HG02588 (cell line): ENCODE measurements at regions not wholly inside any gene's neighbourhood (a gene's known extent, or its start where the extent isn't known, plus 50 kb on each side); places are given as distances from the start of the nearest gene placed in this dataset.
"Not testable (repeated sequence)": the region's sequence is repeated elsewhere in the genome, so short reads cannot be mapped to it uniquely, and the experiment has no call there.

ENCODE experiments used
- ATAC-seq: cut with Tn5 transposase; IDR thresholded peaks from one replicate; pipeline ENCODE4 v1.9.1; 2021; ENCODE audit warnings: mild to moderate bottlenecking, moderate library complexity; ENCODE audit not compliant: unreplicated experiment

GRCh38 chr17:30689266-30690000 is 135.1 kb downstream of the CRLF3 start:
- not testable (repeated sequence) for ATAC-seq

DNA sequence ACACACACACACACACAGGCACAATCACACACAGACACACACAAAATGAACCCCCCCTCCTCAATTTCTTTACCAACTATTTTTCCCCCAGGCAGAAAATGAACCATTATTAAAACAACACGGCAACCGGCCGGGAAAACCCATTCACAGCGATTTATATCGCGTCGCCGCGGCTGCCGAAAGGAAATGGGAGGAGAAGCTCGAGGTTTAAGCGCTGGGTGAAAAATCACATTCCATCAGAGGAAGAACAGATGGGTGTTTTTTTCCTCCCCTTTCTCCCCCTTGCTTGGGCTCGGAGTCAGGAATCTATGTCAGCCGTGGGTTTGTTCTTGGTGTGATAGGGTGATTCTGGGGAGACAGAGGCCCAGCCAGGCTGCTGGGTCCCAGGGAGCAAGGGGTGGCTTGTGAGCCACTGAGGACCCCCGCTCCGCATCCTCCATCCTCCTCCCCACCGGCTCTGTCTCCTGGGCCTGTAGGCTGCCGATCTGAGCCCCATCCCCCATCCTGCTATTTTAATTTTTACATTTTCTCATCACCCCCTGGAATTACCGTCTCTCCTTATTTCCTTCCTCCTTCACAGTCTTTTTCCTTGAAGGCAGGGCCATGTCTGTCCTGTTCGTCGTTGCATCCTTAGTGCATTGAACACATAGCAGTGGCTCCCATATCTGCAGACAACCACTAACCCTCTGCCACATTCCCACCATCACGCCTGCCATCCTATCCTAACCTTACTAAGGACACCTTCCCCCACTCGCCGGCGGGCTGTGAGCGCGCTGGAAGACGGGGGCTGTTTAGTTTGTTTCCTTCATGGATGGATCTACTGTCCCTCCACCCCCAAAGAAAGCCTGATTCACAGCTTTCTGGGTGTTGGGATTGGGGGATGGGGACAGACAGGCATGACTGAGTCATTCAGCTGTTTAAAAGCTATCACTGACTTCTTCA is 137.7 kb downstream of the CRLF3 start:
- not testable (repeated sequence) for ATAC-seq

- ATAC-seq = not testable (repeated sequence)
These were observed 142.2 kb downstream of the CRLF3 start for GRCh38 chr17:30682280-30682679.

DNA sequence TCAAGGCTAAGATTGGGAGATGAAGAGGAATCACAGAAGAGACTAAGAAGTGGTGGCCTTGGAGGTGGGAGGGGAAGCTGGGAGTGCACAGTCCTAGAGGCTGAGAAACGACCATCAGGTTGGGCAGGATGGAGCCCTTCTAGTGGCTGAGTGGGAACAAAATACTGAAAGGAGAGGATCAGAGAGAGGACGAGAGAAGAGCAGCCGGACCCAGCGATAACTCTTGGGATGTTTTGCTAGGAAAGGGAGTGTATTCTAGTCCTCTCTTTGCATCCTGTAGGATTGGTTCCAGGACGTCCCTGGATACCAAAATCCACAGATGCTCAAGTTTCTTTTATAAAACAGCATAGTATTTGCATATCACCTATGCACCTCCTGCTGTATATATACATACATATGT is 143.8 kb downstream of the CRLF3 start:
- ATAC-seq = not testable (repeated sequence)

- no peak for ATAC-seq
These were observed 146.8 kb downstream of the CRLF3 start for GRCh38 chr17:30677550-30678249.

GRCh38 chr17:30675777-30676492 is 148.6 kb downstream of the CRLF3 start:
- ATAC-seq = not testable (repeated sequence)

- not testable (repeated sequence) for ATAC-seq
These were observed 155.3 kb downstream of the CRLF3 start for GRCh38 chr17:30669217-30669649.

- ATAC-seq = not testable (repeated sequence)
These were observed 155.9 kb downstream of the CRLF3 start for GRCh38 chr17:30668360-30669181.

GRCh38 chr17:30667657-30668359 is 156.7 kb downstream of the CRLF3 start:
- not testable (repeated sequence) for ATAC-seq

- not testable (repeated sequence) for ATAC-seq
These were observed 157.4 kb downstream of the CRLF3 start for GRCh38 chr17:30666838-30667656.

GRCh38 chr17:30663727-30664455 is 160.6 kb downstream of the CRLF3 start:
- not testable (repeated sequence) for ATAC-seq

GRCh38 chr17:30657148-30657547 is 167.3 kb downstream of the CRLF3 start:
- ATAC-seq = not testable (repeated sequence)

DNA sequence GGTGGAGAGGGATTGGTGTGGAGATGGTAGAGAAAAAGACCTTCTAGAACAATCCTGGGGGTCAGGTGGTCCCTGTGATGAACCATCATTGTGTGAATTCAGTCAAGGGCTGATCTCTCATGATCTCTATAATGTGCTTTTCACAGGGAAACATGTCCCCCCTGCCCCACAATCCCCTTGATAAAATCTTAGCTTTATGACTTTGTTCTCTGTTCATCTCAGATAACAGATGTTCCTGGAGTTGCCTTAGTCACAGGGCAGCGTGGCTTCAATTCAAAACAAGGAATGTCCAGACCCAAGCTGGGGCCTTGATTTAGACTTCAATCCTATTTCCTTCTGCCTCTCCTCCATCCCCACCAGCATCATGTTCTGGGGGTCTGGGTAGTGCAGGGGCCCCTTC is 171.5 kb downstream of the CRLF3 start:
- ATAC-seq = not testable (repeated sequence)

DNA sequence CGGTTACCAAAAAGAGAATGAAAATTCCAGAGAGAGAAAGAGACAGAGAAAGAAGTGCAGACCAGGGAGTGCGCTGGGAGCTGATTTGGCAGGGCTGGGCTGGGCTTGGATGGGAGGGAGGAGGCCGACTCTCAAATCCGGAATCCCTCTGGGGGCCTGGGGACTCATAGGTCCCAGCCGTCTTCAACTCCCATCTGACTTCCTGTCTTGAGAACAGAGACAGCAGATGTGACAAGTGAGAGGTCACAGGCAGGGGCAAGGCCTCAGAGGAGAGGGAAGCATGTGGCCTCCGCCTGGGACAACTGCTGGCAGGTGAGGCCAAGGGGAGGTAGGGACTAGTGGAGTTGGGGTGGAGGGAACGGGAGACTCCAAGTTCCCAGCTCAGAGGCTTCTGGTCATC is 172.9 kb downstream of the GOSR1 start:
- ATAC-seq = not testable (repeated sequence)

DNA sequence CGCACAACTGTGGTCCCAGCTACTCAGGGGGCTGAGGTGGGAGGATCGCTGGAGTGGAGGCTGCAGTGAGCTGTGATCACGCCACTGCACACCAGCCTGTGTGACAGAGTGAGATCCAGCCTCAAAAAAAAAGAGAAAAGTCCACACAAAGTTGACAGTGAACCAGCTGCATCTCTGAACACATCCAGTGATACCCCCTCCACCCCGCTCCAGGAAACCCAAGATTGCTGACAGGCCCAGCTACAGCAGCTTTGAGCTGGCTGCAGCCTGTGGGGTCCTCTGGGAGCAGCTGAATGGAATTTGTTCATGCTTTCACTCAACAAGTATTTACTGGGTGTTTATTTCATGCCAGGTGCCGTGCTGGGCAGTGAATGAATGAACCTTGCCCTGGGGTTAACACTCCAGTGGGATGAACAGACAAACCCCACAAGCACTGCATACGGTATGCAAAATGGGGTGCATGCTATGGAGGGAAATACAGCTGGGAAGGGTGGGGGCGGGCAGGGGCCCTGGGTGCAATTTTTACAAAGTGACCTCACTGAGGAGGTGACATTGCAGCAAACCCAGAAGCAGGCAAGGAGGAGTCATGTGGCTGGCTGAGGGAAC is 170.9 kb downstream of the GOSR1 start:
- not testable (repeated sequence) for ATAC-seq

GRCh38 chr17:30645875-30646274 is 168.7 kb downstream of the GOSR1 start:
- ATAC-seq = not testable (repeated sequence)

- ATAC-seq = not testable (repeated sequence)
These were observed 167.5 kb downstream of the GOSR1 start for GRCh38 chr17:30644713-30645112.
